ENCODE measurements at regions not wholly inside any gene's neighbourhood (a gene's known extent, or its start where the extent isn't known, plus 50 kb on each side); places are given as distances from the start of the nearest gene placed in this dataset.

DNA sequence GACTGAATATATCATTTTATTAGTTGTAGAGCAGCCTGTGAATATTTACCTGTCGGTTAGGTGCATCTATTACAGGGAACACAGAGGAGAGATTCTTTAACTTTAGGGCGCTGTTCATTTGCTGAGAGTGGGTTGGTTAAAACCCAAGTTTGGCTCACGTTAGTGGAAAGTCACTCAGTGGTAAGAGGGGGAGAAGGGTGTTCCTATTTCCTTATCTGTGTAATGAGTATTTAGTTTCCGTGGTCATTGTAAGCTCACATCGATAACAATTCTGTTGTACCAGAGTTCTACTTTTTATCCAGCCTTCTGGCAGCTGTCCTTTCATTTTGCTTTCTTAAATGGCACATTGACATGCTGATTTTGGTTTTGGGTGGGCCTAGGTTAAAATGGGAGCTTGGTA is 773.2 kb upstream of the ADAMTS5 start:
- no peak for TF ChIP-seq EZH2 (IDR thresholded peaks at IDR 0.05; ENCODE audit: borderline replicate concordance, low read depth, low read length, poor library complexity, severe bottlenecking)
- TF ChIP-seq, protein P1, sequence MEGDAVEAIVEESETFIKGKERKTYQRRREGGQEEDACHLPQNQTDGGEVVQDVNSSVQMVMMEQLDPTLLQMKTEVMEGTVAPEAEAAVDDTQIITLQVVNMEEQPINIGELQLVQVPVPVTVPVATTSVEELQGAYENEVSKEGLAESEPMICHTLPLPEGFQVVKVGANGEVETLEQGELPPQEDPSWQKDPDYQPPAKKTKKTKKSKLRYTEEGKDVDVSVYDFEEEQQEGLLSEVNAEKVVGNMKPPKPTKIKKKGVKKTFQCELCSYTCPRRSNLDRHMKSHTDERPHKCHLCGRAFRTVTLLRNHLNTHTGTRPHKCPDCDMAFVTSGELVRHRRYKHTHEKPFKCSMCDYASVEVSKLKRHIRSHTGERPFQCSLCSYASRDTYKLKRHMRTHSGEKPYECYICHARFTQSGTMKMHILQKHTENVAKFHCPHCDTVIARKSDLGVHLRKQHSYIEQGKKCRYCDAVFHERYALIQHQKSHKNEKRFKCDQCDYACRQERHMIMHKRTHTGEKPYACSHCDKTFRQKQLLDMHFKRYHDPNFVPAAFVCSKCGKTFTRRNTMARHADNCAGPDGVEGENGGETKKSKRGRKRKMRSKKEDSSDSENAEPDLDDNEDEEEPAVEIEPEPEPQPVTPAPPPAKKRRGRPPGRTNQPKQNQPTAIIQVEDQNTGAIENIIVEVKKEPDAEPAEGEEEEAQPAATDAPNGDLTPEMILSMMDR (conservative IDR thresholded peaks at IDR 0.05; ENCODE audit: low read depth, low read length) = no peak
- BruUV-seq (replicated peaks) = no TSS peak
- ChIA-PET CTCF (no interaction called here), POLR2A (ENCODE audit: low non-redundant PET) (no interaction called here)
- Histone ChIP-seq H3K27ac (ENCODE audit: low read depth, low read length, poor library complexity, severe bottlenecking) (no peak overlapping the region), H3K27me3 (replicated peaks; ENCODE audit: insufficient read depth, low read depth, low read length, poor library complexity) (no peaks in the 10 kb centered on the region), H3K36me3 (ENCODE audit: insufficient read depth, low read length, poor library complexity, severe bottlenecking) (no peaks in the 10 kb centered on the region), H3K9me3 (ENCODE audit: low read depth, low read length, poor library complexity, severe bottlenecking) (peaks cover 11% of the 10 kb centered on the region), H3K4me1 (ENCODE audit: insufficient read depth, low read length, poor library complexity, severe bottlenecking) (no peaks in the 10 kb centered on the region), H3K4me3 (ENCODE audit: low read depth, low read length, poor library complexity, severe bottlenecking) (no peak overlapping the region)
- DNase-seq (ENCODE audit: low spot score) = no peak
- intact Hi-C loops (cut with micrococcal nuclease; ENCODE audit: unreplicated experiment) = no loop called here

DNA sequence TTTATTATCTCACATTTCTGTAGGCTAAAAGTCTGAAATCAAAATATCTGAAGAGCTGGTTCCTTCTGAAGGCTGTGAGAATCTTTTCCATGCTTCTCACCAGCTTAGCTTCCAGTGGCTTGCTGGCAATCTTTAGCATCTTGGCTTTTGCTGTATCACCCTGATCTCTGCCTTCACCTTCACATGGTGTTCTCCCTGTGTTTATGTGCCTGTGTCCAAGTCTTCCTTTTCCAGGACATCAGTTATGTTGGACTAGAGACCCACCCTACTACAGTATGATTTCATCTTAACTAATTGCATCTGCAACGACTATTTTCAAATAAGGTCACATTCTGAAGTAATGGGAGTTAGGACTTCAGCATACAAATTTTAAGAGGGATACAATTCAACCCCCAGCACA is 772.3 kb upstream of the ADAMTS5 start:
- no peak for TF ChIP-seq EZH2 (IDR thresholded peaks at IDR 0.05; ENCODE audit: borderline replicate concordance, low read depth, low read length, poor library complexity, severe bottlenecking)
- TF ChIP-seq, protein P1 (conservative IDR thresholded peaks at IDR 0.05; ENCODE audit: low read depth, low read length) = no peak
- no peak for DNase-seq (ENCODE audit: low spot score)
- Histone ChIP-seq H3K36me3 (ENCODE audit: insufficient read depth, low read length, poor library complexity, severe bottlenecking) (no peaks in the 10 kb centered on the region), H3K9me3 (ENCODE audit: low read depth, low read length, poor library complexity, severe bottlenecking) (peaks cover 11% of the 10 kb centered on the region), H3K27me3 (replicated peaks; ENCODE audit: insufficient read depth, low read depth, low read length, poor library complexity) (no peaks in the 10 kb centered on the region), H3K4me3 (ENCODE audit: low read depth, low read length, poor library complexity, severe bottlenecking) (no peak overlapping the region), H3K4me1 (ENCODE audit: insufficient read depth, low read length, poor library complexity, severe bottlenecking) (no peaks in the 10 kb centered on the region), H3K27ac (ENCODE audit: low read depth, low read length, poor library complexity, severe bottlenecking) (no peak overlapping the region)
- ChIA-PET POLR2A (ENCODE audit: low non-redundant PET) (no interaction called here), CTCF (no interaction called here)
- intact Hi-C loops (cut with micrococcal nuclease; ENCODE audit: unreplicated experiment) = no loop called here
- BruUV-seq (replicated peaks) = no TSS peak

DNA sequence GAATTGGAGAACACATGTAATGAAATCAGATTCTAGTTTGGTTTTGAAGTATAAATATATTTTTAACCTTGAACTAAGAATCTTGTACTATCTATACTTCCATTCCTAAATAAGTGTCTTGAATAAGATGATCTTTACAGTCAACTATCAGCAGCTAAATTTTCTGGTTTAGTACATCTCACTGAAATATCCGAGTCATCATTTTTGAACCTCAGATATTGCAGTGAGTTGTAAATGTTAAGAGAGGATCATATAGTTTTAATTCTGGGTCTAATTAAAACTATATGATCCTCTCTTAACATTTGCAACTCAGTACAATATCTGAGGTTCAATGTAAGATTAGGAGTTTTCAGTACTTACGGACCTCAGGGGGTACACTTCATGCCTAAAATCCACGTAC is 768.8 kb upstream of the ADAMTS5 start:
- CTCF ChIA-PET = no interaction called here
- H3K27ac ChIP-seq (ENCODE audit: low read depth, low read length, poor library complexity, severe bottlenecking) = no peak overlapping the region
- DNase-seq (ENCODE audit: low spot score) = no peak
- no TSS peak for BruUV-seq (replicated peaks)
- H3K4me3 ChIP-seq (ENCODE audit: low read depth, low read length, poor library complexity, severe bottlenecking) = no peak overlapping the region
- no peaks in the 10 kb centered on the region for H3K36me3 ChIP-seq (ENCODE audit: insufficient read depth, low read length, poor library complexity, severe bottlenecking)
- no peaks in the 10 kb centered on the region for H3K27me3 ChIP-seq (replicated peaks; ENCODE audit: insufficient read depth, low read depth, low read length, poor library complexity)
- POLR2A ChIA-PET (ENCODE audit: low non-redundant PET) = no interaction called here
- H3K4me1 ChIP-seq (ENCODE audit: insufficient read depth, low read length, poor library complexity, severe bottlenecking) = no peaks in the 10 kb centered on the region
- TF ChIP-seq, protein P1 (conservative IDR thresholded peaks at IDR 0.05; ENCODE audit: low read depth, low read length) = no peak
- TF ChIP-seq EZH2 (IDR thresholded peaks at IDR 0.05; ENCODE audit: borderline replicate concordance, low read depth, low read length, poor library complexity, severe bottlenecking) = no peak
- H3K9me3 ChIP-seq (ENCODE audit: low read depth, low read length, poor library complexity, severe bottlenecking) = peaks cover 11% of the 10 kb centered on the region
- intact Hi-C loops (cut with micrococcal nuclease; ENCODE audit: unreplicated experiment) = no loop called here

All from A673 (cell line).